Effector CD4-positive, alpha-beta T cell (primary cell): ENCODE measurements at regions not wholly inside any gene's neighbourhood (a gene's known extent, or its start where the extent isn't known, plus 50 kb on each side); places are given as distances from the start of the nearest gene placed in this dataset.

Experiments used
- DNase-seq: peaks from one replicate; pipeline ENCODE4 v3.0.0-alpha.2; 2020

- DNase-seq, result no peak
Observed at GRCh38 chr22:44611880-44612496, 90.0 kb upstream of the PRR5 start.

- no peak for DNase-seq
Observed at GRCh38 chr22:44610071-44610470, 91.9 kb upstream of the PRR5 start.

DNA sequence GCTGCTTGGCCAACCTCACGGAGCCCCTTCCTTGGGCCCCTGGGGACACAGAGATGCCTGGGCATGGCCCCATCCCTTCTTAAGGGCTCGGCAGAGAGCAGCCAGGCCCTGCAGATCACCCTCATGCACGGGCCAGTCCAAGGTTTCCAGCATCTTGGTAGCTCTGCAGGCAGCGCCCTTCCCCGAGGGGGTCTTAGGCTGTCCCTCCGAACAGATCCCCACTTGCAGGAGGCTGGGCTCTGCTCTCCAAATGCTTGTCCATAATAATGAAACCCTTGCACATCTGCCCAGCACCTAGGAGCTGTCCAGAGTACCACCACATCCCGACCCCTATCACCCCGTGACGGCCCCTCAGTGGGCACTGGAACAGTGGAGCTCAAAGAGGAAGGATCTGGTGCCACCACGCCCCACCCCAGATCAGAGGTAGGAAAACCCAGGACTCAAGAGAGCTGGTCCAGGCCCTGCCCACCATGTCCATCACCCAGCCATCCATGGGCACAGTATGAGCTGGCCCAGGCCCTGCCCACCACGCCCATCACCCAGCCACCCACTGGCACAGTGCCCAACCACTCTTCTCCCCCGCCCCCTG lies 92.5 kb upstream of the PRR5 start:
- no peak for DNase-seq

DNA sequence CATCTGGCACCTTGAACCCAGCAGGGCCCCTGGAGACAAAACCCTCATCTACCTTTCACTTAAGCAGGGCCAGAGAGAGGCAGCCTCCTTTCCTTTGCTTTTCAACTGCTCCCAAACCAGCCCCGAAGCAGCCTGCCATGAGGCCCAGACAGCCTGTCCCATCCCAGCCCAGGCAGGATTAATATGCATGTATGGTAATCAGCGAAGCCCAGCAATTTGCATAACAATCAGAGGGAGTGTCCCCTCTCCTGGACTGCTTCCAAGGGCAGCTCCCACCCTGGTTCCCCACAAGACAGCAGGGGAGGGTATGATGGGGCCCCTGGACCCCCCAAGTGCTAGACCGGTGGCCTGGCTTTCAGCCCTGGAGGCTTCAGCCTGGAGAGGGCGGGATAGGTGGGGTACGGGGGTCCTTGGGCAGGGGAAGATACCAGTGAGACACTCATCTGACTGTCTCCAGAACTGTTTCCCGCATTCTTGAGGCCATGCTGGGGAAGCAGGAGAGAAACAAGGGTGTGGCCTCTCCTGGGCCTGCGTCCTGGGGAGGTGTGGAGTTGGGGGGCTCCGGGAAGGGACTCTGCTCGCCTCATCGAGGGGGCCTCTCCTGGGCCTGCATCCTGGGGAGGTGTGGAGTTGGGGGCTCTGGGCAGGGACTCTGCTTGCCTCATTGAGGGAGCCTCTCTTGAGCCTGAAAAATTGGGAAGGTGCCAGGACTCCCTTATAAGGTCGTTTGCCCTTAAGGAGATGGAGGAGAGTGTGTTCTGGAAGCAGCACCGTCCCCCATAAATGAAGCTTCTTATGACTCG lies 93.2 kb upstream of the PRR5 start:
- no peak for DNase-seq

DNA sequence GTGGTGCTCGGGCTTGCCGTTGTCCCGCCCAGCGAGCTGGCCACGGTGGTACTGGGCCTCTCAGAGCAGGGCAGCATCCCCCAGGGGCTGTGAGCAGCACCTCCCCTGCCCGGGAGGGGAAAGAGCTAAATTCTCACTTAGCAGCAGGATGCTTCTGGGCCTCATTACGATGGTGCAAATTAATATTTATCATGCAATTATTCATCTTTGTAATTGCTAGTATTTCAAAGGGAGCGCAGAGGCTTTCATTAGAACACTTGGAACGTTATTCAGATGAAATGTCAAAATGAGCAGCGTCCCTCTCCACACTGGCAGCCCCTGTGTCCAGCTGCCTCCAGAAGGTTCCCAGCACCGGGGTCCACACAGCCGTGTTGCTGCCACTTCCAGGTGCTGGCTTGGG lies 95.9 kb upstream of the PRR5 start:
- no peak for DNase-seq

DNA sequence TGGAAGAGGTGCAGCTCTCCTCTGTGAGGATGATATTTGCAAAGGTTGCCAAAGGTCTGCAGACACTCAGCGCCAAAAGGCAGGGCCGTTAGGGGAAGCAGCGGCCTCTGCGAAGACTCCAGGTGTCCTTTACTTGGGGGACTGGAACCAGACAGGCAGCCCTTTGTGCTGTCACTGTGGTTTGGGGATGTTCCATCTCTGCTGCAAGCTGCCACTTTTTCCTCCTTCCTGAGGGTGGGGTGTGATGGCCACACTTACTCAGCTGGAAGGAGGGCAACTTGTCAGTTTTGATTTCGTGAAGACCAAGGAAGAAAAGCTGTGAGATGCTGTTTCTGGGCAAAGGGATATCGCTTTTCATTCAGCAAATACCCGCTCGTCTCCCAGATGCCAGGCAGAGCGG lies 96.5 kb upstream of the PRR5 start:
- DNase-seq, result no peak

GRCh38 chr22:44604991-44605390 lies 97.0 kb upstream of the PRR5 start:
- DNase-seq, result no peak

DNA sequence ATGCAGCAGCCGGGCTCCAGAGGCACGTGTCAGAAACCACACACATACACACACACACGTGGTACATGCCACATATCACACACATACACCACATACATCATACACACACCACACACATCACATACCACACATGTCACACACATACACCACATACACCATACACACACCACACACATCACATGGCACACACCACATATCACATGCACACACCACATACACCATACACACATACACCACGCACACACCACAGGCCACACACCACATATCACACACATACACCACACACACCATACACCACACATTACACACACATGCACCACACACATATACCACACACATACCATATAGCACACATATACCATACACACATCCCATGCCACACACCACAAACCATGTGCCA lies 97.5 kb upstream of the PRR5 start:
- DNase-seq, result no peak

- DNase-seq, result no peak
Observed at GRCh38 chr22:44603767-44604166, 98.2 kb upstream of the PRR5 start.

- no peak for DNase-seq
Observed at GRCh38 chr22:44601725-44602124, 100.3 kb upstream of the PRR5 start.

- no peak for DNase-seq
Observed at GRCh38 chr22:44601189-44601588, 100.8 kb upstream of the PRR5 start.

DNA sequence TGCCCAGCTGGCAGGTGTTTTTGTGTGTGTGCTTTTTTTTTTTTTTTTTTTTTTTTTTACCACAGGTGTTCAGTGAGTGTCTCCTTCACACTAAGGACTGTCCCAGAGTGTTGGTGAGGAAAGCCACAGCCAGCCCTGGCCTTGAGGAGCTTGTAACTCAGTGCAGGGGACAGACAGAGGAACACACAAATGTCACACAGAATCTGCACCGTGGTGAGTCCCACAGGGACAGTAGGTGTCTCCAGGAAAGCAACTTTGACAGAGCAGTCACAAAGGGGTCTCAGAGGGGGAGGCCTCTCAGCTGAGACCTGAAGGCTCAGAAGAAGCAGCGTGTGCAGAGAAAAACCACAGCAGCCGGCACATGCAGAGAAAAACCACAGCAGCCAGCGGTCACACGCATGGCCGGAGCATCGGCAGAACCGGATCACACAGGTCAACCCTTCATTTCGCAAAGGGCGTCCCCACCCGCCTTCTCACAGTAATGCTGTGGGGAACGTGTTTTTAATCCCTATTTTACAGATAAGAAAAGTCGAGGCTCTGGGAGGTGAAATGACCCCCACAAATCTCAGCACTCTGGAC lies 101.7 kb upstream of the PRR5 start:
- no peak for DNase-seq

- DNase-seq, result no peak
Observed at GRCh38 chr22:44599500-44600140, 101.6 kb upstream of the RTL6 start.

DNA sequence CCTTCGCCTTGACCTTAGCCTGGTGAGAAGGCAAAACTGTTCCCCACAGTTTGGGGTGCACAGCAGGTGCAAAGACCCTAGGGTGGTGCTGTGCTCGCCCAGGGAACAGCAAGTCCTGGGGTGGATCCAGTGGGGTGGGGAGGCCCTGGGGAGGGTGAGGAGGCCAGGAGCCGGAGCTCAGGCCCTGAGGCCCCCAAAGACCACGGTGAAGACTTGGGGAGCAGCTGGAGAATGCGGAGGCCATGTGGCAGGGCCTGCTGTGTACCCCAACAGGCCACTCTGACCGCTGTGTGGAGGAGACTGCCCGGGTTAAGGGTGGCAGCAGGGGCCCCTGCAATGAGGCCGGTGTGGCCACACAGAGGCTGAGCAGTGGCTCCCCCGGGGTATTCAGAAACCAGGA lies 101.1 kb upstream of the RTL6 start:
- no peak for DNase-seq

DNA sequence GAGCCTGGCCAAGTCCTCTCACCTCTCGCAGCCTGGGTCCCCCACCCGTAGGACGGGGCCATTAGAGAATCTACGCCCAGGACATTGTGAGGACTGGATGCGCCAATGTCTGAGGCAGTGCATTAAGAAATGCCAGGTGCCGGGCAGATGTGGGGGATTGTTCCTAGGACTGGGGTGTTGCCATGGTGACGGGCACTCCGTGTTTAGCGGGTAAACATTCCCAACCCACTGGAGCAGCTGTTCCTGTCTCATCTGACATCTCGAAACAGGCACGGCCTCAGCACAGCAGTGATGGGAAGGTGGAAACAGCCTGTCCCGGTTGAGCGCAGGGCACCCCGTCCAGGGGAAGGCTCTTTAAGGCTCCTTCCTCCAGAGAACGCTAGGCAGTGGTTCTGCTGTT lies 99.6 kb upstream of the RTL6 start:
- DNase-seq, result no peak

DNA sequence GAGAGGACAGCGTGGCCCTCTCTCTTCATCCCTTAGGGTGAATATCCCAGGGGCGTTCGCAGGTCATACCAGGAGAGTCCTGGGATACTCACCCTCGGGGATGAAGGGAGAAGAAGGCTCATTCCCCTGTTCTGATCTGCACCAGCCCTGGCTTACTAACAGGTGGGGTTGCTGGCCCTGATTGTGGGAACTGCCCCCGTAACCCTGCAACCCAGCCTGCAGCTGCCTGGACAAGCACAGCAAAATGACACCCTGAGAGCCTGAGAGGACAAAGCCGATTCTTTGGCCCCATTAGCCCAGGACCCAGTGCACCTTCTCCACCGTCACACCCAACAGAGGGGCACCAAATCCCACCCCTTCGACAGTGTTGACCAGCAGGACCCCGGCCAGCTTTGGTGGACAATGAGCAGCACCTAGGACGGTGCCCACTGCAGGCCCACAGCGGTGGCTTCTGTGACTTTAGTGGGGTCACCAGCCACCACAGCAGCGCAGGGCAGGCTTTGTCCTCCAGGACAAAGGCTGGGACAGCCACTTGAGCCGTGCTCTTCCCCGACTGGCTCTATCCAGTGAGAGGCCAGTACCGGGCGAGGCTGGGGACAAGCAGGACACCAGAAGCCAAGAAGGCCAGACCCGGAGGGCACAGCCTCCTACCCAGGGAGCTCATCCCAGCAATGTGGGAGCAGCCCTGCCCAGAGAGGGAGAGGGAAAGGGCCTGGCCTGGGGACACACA lies 98.5 kb upstream of the RTL6 start:
- DNase-seq, result no peak

GRCh38 chr22:44595841-44596341 lies 97.9 kb upstream of the RTL6 start:
- no peak for DNase-seq

GRCh38 chr22:44594951-44595350 lies 96.9 kb upstream of the RTL6 start:
- DNase-seq, result no peak

- DNase-seq, result no peak
Observed at GRCh38 chr22:44592824-44593148, 94.8 kb upstream of the RTL6 start.

DNA sequence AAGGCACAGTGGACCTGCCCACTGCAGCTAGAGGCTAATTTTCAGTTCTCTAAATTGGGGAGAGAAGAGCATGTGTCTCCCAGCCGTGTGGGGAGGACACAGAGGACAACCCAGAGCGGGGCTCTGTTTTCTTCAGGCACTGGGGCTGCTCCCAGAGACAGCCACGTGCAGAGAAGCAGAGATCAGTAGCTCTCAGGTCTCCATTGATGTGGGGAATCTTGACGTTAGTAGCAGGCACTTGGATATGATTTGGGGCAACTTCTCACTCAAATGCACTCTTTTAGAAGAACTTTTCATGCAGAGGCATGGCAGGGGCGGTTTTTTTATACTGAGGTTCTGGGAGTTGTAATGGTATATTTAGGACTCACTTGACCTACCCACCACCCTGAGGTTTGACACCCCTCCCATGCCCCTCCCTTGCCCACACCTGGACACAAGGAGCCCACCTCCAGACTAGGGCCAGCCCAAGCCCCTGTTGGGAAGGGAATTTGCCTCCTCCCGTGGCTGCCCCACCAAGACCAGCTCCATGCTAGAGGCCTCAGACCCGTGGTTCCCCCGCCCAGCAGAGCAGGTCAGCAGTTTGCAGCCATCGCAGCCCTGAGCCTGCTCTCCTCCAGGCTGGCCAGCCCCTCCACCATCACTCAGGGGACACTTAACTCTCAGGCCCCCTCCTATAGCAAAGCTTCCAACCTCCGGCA lies 94.2 kb upstream of the RTL6 start:
- no peak for DNase-seq

DNA sequence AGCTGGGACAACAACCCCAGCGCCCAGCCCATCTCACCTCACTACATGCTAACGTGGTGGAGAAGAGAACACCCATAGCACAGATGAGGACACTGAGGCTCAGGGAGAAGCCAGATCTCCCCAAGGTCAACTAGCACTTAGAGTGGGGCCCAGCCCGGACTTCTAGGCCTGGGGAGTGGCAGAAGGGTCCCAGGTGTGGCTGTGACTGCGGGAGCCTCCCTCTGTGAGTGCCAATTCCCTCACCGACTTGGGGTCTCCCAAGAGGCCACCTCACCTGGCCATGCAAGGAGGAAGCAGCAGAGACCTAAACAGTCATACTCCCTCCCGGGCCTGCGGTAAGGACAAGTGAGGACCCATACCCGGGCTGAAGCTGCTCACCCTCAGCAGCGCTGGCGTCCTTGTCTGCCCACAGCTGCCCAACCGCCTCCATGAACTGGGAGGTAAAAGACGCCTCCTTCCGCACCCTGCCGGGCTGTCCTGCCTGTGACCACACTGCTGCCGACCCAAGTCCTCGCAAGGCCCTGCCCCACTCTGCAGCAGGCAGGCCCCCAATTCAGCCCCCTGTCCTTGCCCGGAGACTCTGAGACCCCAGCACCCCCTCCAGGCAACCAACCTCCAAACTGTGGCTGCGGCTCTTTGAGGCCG lies 93.2 kb upstream of the RTL6 start:
- DNase-seq, result no peak

DNA sequence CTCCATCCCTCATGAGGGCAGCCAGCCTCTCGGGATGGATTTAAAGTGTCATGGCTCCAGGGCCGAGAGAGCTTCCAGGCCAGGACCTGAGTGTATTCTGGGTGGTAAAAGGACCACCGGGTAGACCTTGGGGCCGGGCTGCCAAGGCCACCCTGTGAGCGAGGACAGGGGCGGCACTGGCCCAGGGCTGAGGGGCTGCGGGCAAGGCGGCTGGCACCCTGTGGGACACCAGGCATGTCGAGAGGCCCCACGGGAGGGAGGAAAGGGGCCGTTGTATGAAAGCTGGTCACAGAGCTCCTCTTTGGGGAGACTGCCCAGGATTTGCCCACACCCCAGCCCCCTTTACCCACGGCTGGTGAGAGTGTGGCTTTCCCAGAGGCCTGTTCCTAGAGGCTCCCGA lies 92.3 kb upstream of the RTL6 start:
- DNase-seq, result no peak
